ENCODE measurements at regions not wholly inside any gene's neighbourhood (a gene's known extent, or its start where the extent isn't known, plus 50 kb on each side); places are given as distances from the start of the nearest gene placed in this dataset.

- TF ChIP-seq CTCF (IDR thresholded peaks at IDR 0.05; ENCODE audit: low read depth, low read length) (no peak), POLR2A (IDR thresholded peaks at IDR 0.05; ENCODE audit: extremely low read depth, insufficient read length) (no peak), MAX (IDR thresholded peaks at IDR 0.05; ENCODE audit: low read depth, low read length) (no peak), MYC (IDR thresholded peaks at IDR 0.05; ENCODE audit: low read depth, low read length) (no peak)
These were observed 580.4 kb upstream of the KLF4 start for GRCh38 chr9:108069991-108070390.
